ENCODE measurements at regions not wholly inside any gene's neighbourhood (a gene's known extent, or its start where the extent isn't known, plus 50 kb on each side); places are given as distances from the start of the nearest gene placed in this dataset.
"Not testable (repeated sequence)": the region's sequence is repeated elsewhere in the genome, so short reads cannot be mapped to it uniquely, and the experiment has no call there.

- DNase-seq = no peak
Measured at GRCh38 chr13:81597101-81597500, 1256.2 kb upstream of the SPRY2 start.

DNA sequence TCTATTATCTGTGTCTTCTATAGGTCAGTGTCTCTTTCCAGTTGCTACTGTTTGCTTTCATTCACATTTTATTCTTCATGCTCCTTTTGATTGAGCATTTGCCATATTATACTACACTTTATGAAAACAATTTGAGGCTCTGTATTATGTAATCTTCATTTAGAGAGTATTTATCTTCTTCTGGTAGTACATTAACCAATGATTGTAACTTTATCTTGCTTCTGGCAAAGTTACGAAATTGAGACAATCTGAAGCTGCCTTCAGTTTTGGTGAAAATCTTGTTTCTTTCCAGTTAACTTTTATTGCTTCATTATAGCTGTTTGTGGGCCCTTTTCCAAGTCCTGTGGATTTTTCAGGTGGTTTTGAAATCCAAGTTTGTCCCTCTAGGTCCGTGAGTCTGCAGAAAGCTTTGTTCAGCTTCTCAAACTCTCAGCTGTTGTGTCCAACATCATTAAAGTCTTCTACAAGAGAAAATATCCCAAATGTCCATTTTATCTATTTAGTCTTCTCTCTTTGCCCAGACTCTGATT lies 1255.4 kb upstream of the SPRY2 start:
- no peak for DNase-seq

DNA sequence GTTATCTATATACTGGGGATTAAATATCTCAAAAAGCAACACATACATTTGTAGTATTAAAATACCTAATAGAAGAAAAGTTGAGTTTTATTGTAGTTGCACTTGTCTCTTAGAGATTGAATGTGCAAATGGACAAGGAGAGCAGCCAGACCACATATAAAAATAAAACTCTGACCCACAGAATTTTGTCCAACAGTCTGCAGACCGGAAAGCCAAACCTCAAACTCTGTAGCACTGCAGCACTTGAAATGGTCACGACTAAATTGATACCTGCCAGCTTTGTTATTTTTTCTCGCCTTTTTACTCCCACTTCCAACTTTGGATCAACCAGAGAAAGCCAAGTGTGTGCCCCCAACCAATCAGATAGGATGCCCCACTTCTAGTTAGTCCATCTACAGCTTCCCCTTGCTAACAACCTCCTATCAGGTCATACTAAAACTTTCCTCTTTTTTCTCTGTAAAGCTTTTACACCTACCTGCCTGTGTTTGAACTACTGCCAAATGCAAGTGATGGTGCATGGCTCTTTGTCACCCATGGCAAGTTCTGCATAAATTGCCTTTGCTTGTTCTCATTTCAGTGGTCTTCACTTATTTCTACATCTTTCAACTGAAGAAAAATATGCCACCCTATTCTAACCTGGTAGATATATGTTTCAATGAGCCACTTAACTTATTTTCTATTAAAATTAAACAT lies 1250.7 kb upstream of the SPRY2 start:
- DNase-seq = no peak

DNA sequence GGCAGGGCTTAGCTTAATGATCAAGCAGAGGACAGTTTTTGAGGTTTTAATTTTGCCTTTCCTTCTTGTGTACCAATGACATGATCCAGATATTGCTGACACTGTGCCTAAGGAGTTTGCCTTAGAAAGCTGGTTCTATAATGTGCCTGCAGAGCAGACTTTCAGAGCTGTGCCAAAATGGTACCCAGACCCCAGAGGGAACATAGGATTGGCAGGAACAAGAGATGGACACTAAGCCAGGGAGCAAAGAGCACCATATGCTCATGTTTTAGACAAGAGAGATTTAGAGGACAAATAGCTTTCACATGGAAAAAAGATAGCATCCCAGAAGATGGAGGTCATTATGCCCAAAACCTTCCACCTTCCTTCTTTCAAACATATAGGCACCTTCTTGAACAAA lies 1241.5 kb upstream of the SPRY2 start:
- DNase-seq = no peak

DNA sequence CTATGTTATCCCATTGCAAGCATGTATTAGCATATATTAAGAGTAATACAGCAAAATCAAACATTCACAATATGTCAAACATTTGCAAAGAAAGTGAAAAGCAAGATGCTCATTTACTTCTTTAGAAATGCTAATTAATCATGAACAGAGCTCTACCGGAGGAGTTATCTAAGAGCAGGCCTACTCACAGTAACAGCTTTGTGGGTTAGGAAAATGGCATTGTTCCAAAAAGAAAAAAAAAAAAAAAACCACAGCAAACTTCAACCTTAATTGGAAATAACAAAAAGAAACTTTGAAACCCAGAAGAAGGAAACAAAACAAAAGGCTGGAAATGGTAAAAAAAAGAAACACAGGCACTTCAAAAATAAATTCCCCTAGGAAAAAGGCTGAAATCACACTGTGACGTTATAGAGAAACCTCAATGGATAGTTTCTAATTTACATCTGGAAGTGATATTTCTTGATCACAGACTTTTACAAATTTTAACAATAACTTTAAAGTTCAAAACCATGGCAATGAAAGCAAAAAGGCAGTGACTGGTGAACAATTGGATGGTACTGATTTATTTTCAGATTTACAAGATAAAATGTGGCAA lies 1236.8 kb upstream of the SPRY2 start:
- no peak for DNase-seq

DNA sequence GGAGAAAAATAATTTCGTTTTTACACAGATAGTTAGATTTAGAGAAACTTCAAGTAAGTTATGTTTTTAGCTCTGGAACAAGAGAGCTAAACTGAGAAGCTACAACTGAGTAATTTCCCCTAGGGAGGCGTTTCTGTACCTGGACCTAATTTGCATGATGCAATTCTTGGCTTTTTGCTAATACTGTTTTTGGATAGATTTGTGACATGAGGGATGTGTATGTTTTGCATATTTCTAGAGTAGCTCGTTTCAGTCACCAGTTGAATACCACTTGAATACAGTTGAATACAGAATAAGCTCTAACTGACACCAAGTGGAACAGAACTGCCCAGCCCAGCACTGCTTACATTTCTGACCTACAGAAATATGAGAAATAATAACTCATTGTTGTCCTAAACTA lies 1227.9 kb upstream of the SPRY2 start:
- DNase-seq = no peak

- no peak for DNase-seq
Measured at GRCh38 chr13:81565849-81566248, 1224.9 kb upstream of the SPRY2 start.

- no peak for DNase-seq
Measured at GRCh38 chr13:81563091-81563490, 1222.2 kb upstream of the SPRY2 start.

DNA sequence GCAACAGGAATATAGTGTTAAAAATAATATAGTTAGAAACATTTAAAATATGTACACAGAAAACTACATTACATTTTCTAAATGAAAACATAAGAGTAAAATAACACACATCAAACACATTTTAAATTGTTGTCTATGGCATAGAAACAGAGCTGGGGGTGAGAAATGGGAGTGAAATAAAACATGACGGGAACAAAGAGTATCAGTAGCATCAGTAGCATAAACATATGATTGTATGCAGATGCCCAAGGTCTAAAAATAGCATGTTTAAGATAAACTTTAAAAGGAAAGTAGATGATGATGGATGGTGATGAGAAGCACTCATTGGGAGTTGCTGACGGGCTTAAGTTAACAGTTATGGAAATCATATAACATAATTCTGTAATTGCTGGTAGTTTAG lies 1221.7 kb upstream of the SPRY2 start:
- DNase-seq = no peak

DNA sequence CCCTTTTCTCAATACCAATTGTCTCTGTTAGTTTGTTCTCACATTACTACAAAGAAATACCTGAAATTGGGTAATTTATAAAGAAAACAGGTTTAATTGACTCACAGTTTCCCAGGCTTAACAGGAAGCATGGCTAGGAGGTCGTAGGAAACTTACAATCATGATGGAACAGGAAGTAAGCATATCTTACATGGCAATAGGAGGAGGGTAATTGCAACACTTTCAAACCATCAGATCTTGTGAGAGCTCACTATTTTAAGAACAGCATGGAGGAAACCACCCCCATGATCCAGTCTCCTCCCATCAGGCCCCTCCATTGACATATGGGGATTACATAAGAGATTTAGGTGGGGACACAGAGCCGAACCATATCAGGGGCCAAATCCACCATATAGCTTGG lies 1210.1 kb upstream of the SPRY2 start:
- no peak for DNase-seq

- DNase-seq = not testable (repeated sequence)
Measured at GRCh38 chr13:81546294-81546693, 1205.4 kb upstream of the SPRY2 start.

GRCh38 chr13:81540777-81541176 lies 1199.9 kb upstream of the SPRY2 start:
- no peak for DNase-seq

GRCh38 chr13:81539643-81540150 lies 1198.8 kb upstream of the SPRY2 start:
- no peak for DNase-seq

- no peak for DNase-seq
Measured at GRCh38 chr13:81498969-81499368, 1158.0 kb upstream of the SPRY2 start.

DNA sequence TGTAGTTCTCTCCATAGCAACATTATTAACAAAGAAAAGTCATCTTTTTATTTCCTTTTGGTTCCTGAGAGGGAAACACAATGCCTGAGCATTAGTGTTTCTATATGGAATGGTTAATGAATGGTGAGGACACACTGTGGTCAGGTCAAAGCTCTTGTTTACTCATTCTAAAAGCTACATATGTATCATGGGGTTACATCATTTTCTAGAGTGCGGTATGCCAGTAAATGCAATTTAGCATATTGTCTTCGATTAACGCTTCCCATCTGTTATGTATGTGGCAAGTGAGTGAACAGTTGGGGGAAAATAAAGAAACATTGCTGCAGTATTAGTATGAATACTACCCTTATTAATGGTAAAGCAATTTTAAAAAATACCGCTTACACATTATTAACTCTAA lies 1152.2 kb upstream of the SPRY2 start:
- no peak for DNase-seq

DNA sequence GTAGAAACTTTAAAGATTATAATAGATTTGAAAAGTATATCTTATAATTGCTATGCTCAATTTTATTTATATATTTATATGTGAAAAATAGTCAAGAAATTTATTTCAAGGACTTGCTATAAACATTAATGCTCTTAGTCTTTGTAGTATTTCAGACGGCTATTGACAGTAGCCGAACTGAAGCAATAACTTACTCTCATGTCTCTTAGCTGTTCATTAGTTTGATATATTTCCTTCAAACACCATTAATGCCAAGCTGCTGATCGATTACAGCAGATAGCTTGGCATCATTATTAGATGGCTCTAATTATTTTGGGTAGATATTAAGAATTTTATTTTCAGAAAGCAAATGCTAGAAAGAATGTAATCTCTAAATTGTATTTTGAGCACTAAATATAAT lies 1151.5 kb upstream of the SPRY2 start:
- no peak for DNase-seq

DNA sequence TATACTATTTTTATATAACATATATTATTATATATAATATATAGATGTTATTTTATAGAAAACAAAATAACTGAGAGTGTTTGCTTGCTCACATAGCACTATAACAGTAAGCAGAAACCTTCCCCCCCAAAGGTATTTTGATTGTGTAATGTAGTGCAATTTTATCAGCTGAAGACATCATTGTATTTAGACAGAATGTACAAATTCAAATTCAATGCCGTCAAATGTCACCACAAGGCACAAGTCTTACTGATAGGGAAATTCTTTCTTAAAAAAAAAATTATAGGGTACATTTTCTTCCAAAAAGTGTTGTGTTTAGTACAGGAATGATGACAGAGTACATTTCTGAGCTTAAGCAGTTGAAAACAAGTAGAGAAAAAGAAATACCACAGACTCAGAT lies 1147.1 kb upstream of the SPRY2 start:
- no peak for DNase-seq

- no peak for DNase-seq
Measured at GRCh38 chr13:81487151-81487550, 1146.2 kb upstream of the SPRY2 start.

GRCh38 chr13:81480634-81481033 lies 1139.7 kb upstream of the SPRY2 start:
- DNase-seq = no peak

DNA sequence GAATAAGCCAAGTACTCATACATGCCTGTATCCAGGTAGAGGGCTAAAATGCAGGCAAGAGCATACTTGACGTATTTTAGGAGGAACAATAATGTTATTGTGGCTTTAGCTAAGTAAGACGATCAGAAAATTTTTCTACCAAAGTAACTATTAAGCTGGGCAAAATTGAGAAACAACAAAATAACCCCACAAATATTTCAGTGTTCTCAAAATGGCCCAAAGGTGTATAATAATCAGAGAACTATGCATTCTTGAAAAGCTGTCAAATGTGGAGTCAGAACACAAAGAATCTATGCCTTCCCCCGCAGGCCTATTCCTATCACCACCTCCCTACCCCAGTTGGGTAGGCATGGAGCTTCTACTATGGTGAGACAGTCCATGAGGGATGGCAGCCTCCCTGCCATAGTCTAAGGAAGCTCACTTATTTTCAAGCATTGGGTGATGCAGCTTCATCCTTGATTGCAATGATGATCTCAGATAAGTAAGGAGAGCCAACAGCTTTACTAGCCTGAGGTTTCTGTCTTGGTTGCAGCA lies 1132.5 kb upstream of the SPRY2 start:
- DNase-seq = no peak

GRCh38 chr13:81458170-81458569 lies 1117.2 kb upstream of the SPRY2 start:
- no peak for DNase-seq

DNA sequence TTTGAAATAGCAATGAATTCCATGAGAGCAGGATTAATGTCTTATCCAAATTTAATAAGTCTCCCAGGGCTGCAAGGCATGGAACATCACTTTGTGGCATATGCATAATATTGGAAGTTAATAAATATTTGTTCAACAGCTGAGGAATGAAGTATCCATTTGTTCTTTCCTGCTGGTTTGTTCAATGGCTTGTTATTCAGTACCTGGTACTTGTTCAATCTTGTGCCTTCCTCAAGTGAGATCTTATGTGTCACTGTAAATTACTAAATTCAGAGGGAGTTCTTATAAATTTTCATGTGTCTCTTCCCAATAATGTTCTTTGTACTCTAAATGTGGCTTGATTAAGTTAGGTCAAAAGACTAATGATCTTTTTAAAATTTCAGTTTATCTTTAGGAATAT lies 1105.5 kb upstream of the SPRY2 start:
- DNase-seq = no peak

- DNase-seq = no peak
Measured at GRCh38 chr13:81442904-81443303, 1102.0 kb upstream of the SPRY2 start.

- DNase-seq = no peak
Measured at GRCh38 chr13:81425286-81425685, 1084.4 kb upstream of the SPRY2 start.

All from NCI-H2107 (cell line).